HuH-7 (cell line): ENCODE measurements at regions not wholly inside any gene's neighbourhood (a gene's known extent, or its start where the extent isn't known, plus 50 kb on each side); places are given as distances from the start of the nearest gene placed in this dataset.

Source experiments
- DNase-seq: peaks from one replicate; pipeline ENCODE4 v3.0.0; 2011; ENCODE audit warnings: low spot score

DNA sequence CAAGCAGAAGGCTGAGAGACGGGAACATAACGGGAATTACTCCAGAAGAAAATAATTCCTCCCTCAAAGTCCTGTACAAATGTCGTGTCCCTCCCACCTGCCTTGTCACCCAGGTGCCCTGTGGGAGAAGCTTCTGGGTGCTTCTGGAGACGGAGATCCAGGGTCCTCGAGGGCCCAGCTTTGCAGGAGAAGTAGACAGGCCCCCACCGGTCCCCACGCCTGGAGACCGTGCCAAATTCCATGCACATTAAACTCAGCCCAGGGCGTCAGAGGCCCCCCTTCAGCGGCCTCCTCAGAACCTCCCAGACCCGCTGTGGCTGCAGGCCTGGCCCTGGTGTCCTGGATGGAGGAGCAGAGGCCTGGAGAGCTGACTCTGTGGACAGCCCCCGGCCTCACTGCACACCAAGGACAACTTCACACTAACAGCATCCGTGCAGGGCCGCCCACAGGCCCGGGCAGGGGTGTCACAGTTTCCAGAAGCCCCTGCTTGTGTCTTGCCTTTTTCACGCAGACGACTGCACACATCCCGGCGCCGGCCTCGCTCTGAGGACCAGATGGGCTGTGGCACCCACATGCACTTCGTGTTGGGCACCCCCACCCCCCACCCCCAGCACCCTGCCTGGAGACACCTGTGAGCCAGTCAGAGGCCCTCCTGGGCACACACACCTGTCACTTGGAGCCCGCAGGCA is 734.3 kb downstream of the BRD1 start:
- DNase-seq = no peak

DNA sequence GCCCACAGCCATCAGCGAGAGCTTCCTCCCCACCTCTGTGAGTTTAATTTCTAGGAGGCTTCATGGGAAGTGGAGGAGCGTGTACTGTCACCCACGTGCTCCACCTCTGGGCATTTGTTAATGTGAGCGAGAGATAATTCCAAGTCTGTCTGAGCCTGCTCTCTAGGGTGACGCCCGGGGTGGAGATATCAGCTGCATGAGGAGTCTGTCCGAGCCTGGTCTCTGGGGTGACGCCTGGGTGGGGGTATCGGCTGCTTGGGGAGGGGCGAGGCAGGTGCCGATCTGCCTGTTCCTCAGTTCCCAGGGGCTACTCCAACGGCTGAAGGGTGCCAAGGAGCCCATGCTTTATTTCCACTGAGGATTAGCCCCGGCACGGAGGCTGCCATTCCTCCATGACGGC is 735.0 kb downstream of the BRD1 start:
- no peak for DNase-seq

DNA sequence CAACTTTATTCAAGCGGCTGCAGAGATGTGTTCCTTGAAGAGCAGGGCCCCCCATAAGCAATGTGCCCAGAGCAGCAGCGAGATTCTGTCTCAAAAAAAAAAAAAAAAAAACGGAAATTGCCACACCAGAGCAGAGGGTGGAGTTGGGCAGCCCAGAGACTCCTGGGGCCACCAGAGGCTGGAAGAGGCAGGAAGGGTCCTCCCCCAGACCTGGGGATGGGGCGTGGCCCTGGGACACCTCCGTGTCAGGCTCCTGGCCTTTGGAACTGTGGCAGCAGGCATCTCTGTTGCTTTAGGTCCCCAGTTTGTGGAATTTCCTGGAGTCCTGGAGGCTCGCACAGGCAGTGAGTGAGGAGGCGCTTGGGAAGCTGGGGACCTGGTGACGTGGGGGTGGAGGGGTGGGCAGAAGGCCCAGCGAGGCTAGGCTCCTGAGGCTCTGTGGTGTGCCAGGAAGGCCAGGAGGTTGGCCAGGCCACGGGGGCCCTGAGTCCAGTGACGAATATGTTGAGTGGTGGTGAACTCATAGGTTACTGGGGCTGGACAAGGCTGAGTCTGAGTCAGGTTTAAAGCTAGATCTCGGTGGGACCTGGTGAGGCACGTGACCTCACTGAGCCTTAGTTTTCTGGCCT is 735.6 kb downstream of the BRD1 start:
- DNase-seq = no peak

DNA sequence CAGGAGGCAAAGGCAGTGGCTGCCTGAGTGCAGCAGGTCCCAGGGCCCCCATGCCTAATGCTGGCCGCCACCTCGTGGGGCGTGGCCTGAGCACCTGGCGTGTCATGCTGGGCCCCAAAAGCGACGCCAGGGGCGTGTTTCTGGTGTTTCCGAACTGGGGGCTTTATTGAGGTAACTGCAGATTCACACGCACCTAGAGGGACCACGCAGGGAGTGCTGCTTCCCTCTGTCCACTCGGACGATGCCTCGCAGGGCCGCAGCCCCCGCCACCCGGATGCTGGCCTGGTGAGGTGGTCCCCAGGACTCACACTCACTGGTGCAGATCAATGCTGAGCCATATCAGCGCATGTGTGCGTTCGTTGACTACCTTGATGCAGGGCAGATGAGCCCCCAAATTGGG is 736.2 kb downstream of the BRD1 start:
- DNase-seq = no peak

- no peak for DNase-seq
These were observed 736.9 kb downstream of the BRD1 start for GRCh38 chr22:49090853-49091135.

GRCh38 chr22:49090061-49090852 is 737.4 kb downstream of the BRD1 start:
- no peak for DNase-seq

GRCh38 chr22:49088801-49089791 is 738.6 kb downstream of the BRD1 start:
- DNase-seq = no peak

DNA sequence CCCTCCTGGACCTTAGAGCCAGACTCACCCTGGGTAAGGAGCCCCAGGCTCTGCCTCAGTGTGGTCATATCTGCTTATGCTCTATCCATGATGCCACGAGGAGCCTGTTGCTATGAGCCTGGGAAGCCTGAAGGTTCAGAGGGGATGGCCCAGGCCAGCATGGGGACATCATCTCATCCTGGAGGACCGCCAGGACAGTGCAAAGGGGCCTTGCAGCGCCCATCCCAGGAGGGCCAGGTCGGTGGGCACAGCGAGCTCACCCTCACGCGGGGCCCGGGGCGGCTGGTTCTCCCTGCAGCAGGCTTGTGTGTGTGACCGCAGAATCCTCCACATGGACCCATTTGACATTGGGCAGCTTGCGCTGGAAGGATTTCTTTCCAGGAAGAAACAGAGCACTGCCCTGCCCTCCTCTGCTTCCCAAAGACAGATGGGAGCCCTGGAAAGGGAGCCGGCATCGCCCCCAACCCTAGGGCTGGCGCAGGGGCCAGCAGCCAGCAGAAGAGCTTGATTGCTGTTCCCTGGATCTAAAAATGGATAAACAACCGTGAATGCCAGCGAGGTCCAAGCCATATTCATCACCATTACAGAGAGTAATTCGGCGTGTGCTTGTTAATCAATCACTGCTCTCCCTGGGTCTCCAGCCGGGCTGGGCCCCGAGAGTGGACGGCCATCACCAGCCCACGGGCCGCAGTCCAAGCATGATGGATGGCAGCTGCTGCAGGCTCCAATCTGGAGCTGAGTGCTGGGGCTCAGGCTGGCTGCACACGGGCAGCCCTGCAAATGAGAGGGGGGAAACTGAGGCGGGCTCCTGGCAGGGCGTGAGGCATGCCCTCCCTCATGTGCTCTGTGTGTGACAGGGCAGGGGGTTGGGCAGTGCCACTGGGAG is 739.7 kb downstream of the BRD1 start:
- no peak for DNase-seq

DNA sequence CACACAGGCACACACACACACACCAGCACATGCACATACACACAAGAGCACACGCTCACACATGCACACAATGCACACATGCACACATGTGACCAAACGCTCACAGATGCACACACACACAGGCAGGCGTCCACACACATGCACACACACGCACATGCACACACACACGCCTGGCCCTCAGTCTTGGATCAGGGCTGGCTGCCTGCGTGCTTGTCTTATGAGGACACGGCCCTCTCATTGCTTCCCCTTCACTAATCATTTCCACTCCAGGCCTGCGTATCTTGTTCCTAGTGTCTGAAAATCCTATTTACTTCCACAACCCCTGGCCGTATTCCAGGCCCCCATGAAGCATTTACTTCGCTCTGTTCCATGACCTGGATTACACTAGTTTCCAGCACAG is 740.5 kb downstream of the BRD1 start:
- DNase-seq = no peak

GRCh38 chr22:49086606-49087157 is 741.0 kb downstream of the BRD1 start:
- DNase-seq = no peak

- DNase-seq = no peak
These were observed 741.5 kb downstream of the BRD1 start for GRCh38 chr22:49086181-49086580.

GRCh38 chr22:49084206-49084605 is 743.5 kb downstream of the BRD1 start:
- no peak for DNase-seq

- no peak for DNase-seq
These were observed 744.1 kb downstream of the BRD1 start for GRCh38 chr22:49083607-49084006.

DNA sequence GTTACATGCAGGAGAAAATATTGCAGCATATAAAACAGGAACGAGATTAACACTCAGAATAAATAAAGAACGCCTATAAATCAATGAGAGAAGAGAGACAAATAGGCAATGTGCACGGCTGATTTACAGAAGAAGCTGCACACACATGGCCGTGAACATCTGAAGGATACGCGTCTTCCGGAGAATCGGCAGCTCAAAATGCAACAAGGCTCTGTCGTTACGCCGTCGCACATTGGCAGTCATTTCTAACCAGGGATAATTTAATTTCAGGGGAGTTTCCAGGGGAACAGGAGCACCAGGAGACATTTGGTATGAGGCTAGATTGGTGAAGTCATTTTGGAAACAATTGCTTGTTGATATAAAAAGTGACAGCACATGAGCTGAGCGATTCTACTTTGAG is 745.2 kb downstream of the BRD1 start:
- no peak for DNase-seq

- no peak for DNase-seq
These were observed 745.7 kb downstream of the BRD1 start for GRCh38 chr22:49081926-49082325.

- DNase-seq = no peak
These were observed 746.4 kb downstream of the BRD1 start for GRCh38 chr22:49081261-49081666.

GRCh38 chr22:49080631-49081030 is 747.0 kb downstream of the BRD1 start:
- DNase-seq = no peak

DNA sequence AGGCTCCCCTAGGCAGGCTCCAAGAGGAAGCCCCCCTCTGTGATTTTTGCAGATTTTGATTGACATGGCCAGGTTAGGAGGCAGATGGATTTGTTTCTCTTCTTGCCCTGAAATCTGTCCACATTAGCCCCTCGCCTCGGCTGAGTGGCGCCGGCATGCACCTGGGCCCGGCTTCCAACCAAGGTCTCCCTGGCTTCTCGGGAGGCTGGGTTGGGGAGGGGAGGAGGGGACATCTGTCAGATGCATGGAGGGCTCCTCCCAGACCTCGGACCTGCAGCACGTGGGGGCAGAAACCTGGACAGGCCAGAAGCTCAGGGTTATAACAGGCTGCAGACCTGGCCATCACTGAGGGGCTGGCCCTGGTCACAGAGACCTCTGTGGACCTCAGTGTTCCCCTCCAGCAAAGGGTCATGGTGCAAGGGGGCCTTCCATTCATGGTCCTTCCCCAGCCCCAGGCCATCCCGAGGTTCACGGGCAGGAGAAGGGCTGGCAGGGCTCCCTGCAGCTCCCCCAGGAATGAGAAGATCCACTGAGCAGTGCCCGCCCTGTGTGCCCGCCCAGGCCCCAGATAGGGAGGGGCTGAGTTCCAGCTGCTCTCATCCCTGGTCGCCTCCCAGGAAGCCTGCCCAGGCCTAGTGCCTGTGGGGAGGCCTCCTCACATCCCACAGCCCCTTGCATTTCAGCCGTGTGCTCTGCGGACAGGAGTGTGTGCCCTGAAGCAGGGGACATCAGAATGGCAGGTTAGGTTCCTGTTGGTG is 747.8 kb downstream of the BRD1 start:
- DNase-seq = no peak

GRCh38 chr22:49079027-49079725 is 748.5 kb downstream of the BRD1 start:
- DNase-seq = no peak
